ENCODE measurements at regions not wholly inside any gene's neighbourhood (a gene's known extent, or its start where the extent isn't known, plus 50 kb on each side); places are given as distances from the start of the nearest gene placed in this dataset.
"Not testable (repeated sequence)": the region's sequence is repeated elsewhere in the genome, so short reads cannot be mapped to it uniquely, and the experiment has no call there.

- no peak for DNase-seq (ENCODE audit: low read depth in 1 of 2, low spot score in 1 of 2)
These were observed 1705.6 kb upstream of the TMEFF2 start for GRCh38 chr2:193900292-193900691.

DNA sequence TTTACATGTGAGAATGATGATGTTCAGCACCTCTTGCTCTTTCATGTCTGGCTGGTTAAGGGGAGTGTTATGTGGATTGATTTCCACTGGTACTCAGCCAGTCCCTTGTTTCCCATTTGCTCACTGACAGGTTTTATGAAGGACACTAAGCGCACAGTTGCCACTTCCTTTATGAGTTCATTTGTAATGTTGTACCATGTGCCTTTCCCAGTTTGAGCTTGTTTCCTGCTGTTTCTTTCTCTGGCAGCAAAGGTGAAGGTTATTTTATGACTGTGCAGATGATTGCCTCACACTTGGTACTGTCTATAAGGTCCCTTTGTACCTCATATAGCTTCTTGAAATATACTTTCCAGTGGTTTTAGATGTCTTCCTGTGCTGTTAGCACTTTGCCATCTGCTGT is 1700.5 kb upstream of the TMEFF2 start:
- no peak for DNase-seq (ENCODE audit: low read depth in 1 of 2, low spot score in 1 of 2)

GRCh38 chr2:193894081-193894480 is 1699.3 kb upstream of the TMEFF2 start:
- no peak for DNase-seq (ENCODE audit: low read depth in 1 of 2, low spot score in 1 of 2)

GRCh38 chr2:193891023-193891422 is 1696.3 kb upstream of the TMEFF2 start:
- no peak for DNase-seq (ENCODE audit: low read depth in 1 of 2, low spot score in 1 of 2)

GRCh38 chr2:193885419-193885818 is 1690.7 kb upstream of the TMEFF2 start:
- DNase-seq (ENCODE audit: low read depth in 1 of 2, low spot score in 1 of 2) = no peak

- DNase-seq (ENCODE audit: low read depth in 1 of 2, low spot score in 1 of 2) = no peak
These were observed 1689.1 kb upstream of the TMEFF2 start for GRCh38 chr2:193883820-193884219.

GRCh38 chr2:193876980-193877379 is 1682.2 kb upstream of the TMEFF2 start:
- DNase-seq (ENCODE audit: low read depth in 1 of 2, low spot score in 1 of 2) = no peak

DNA sequence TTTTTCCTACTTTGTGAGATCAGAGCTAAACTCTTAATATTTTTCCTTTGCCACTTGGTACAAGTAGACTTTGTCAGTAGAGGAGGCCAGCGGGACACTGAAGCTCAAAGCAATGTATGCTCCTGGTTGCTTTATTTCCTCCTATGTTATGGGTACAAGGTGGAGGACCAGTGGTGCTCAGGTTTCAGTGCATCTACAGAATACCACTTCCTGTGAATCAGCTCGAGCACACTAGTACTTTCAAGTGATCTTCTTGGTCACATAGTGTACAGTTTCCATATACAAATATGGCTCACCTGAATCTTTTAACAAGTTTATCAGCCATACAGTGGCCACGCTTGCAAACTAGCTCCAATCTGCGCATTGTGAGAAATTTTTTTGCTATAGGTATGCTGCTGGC is 1674.8 kb upstream of the TMEFF2 start:
- no peak for DNase-seq (ENCODE audit: low read depth in 1 of 2, low spot score in 1 of 2)

DNA sequence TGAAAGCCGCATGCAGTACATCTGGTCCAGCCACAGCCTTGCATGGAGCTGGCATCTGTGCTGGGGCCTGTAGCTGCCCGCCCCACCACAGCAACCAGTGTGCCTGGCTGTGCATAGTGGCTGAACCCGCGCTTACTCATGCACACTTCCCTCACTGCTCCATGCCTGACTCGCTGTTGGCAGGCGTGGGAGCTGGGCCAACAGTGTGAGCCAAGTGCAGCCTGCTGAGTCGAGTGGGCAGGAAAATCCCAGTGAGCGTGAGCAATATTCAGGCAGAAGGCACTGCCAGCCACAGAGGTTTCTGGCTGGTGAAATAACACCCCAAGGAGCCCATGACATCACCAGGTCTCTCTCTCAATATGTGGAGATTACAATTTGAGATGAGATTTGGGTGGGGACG is 1674.1 kb upstream of the TMEFF2 start:
- no peak for DNase-seq (ENCODE audit: low read depth in 1 of 2, low spot score in 1 of 2)

- no peak for DNase-seq (ENCODE audit: low read depth in 1 of 2, low spot score in 1 of 2)
These were observed 1673.4 kb upstream of the TMEFF2 start for GRCh38 chr2:193868132-193868531.

DNA sequence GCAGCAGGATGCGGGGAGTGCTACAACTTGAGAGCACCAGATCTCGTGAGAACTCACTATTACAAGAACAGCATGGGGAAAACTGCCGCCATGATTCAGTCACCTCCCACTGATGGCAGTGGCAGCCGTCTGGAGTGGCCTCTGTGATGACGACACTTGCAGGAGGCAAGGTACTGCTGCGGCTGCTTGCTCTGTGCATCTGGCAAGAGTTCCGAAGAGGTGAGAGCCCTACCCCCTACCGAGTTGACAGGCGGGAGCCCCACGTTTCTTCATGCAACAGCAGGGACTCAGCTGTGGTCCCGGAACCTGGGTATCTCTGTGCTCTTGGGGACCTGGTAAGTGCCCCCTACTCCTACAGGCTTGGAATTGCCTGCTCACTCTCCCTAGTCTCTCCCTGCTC is 1672.7 kb upstream of the TMEFF2 start:
- no peak for DNase-seq (ENCODE audit: low read depth in 1 of 2, low spot score in 1 of 2)

DNA sequence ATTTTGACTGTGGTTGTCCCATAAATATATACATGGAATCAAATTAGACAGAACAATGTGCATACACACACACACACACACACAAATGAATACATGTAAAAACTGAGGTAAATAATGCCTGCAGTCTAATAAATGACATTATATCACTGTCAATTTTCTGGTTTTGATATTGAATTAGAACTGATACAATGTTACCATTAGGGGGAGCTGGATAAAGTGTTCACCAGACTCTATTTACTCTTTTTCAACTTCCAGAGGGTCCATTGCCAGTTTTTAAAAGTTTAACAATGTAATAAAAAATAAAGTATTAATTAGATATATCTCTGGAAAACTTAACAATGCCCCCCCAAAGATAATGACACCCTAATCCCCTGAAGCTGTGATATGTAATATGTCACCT is 1666.8 kb upstream of the TMEFF2 start:
- no peak for DNase-seq (ENCODE audit: low read depth in 1 of 2, low spot score in 1 of 2)

DNA sequence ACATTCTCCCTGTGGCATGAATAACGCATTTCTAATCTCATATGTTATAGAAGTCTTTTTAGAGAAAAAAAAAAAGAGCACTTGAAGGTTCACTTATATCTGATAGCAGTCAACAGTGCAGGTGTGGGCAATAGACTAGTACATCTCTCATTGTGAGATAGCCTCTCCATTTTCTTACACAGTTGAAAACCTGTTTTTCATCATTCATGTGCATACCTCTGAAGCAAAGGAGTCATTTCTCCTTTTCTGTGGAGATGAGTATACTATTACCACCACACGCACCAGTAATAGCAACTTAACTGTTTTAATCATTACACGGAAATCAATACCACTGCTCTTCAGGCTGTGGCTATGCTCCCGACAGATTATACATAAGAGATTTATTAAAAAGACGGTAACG is 1653.3 kb upstream of the TMEFF2 start:
- DNase-seq (ENCODE audit: low read depth in 1 of 2, low spot score in 1 of 2) = no peak

GRCh38 chr2:193847130-193847529 is 1652.4 kb upstream of the TMEFF2 start:
- no peak for DNase-seq (ENCODE audit: low read depth in 1 of 2, low spot score in 1 of 2)

DNA sequence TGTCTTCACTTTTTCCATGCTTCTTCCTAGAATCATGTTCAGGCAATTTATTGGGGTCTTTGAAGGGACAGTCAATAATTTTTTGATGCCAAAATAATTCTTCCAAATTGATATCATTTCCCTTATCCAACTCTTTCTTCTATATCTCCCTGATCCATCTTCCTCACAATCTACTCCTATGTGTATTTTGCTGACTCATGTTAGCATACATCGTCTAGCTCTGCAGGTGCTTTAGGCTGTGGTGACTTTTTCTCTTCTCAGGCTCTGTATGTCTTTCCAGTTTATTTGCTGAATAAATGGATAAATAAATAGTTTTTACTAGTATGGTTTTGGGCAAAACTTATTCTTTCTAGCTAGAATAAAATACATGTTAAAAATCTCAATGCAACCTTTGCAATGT is 1650.9 kb upstream of the TMEFF2 start:
- no peak for DNase-seq (ENCODE audit: low read depth in 1 of 2, low spot score in 1 of 2)

DNA sequence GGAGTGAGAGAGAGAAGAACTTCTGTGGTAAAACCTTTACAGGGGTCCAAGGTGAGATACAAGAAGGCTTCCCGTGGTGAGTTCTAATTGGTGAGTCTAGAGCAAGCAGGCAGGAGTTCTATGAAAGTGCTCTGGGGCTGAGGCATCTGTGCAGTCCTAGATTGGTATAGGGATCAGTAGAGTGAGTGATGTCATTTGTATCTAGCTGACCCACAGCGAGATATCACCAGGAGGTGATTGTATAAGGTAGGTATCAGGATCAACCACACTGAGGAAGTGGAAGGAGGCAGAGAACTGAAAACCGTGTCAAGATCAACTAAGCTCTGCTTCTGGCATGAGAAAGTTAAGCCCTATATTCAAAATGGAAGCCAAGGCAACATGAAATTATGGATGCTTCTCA is 1648.9 kb upstream of the TMEFF2 start:
- no peak for DNase-seq (ENCODE audit: low read depth in 1 of 2, low spot score in 1 of 2)

GRCh38 chr2:193841384-193842150 is 1646.8 kb upstream of the TMEFF2 start:
- DNase-seq (ENCODE audit: low read depth in 1 of 2, low spot score in 1 of 2) = no peak

GRCh38 chr2:193837111-193837738 is 1642.5 kb upstream of the TMEFF2 start:
- no peak for DNase-seq (ENCODE audit: low read depth in 1 of 2, low spot score in 1 of 2)

DNA sequence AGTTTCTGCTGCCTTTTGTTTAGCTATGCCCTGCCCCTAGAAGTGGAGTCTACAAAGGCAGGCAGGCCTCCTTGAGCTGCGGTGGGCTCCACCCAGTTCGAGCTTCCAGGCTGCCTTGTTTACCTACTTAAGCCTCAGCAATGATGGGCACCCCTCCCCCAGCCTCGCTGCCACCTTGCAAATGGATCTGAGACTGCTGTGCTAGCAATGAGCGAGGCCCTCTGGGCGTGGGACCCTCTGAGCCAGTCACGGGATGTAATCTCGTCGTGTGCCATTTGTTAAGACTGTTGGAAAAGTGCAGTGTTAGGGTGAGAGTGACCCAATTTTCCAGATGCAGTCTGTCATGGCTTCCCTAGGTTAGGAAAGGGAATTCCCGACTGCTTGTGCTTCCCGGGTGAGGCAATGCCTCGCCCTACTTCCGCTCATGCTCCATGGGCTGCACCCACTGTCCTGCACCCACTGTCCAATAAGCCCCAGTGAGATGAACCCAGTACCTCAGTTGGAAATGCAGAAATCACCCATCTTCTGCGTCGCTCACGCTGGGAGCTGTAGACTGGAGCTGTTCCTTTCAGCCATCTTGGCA is 1641.8 kb upstream of the TMEFF2 start:
- not testable (repeated sequence) for DNase-seq (ENCODE audit: low read depth in 1 of 2, low spot score in 1 of 2)

DNA sequence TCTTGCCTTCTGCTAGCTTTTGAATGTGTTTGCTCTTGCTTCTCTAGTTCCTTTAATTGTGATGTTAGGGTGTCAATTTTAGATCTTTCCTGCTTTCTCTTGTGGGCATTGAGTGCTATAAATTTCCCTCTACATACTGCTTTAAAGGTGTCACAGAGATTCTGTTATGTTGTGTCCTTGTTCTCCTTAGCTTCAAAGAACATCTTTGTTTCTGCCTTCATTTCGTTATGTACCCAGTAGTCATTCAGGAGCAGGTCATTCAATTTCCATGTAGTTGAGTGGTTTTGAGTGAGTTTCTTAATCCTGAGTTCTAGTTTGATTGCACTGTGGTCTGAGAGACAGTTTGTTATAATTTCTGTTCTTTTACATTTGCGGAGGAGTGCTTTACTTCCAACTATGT is 1639.2 kb upstream of the TMEFF2 start:
- DNase-seq (ENCODE audit: low read depth in 1 of 2, low spot score in 1 of 2) = not testable (repeated sequence)

DNA sequence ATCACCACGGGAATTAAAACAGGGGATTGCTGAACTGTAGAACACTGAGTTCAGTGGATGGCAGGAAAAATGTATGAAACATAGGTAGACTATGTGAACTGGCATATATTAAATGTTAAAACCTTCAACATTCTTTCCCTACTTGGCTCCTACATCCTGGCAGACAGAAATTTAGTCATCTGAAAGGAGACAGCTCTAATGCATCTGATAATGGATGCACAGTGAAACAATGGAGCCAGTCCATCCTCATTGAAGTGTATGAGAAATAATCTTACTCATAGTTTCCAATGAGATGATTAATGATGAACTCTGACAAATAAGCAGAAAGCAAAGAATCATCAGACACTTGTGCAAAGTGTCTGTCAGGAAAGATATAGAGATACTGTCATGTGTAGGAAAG is 1629.7 kb upstream of the TMEFF2 start:
- DNase-seq (ENCODE audit: low read depth in 1 of 2, low spot score in 1 of 2) = no peak

DNA sequence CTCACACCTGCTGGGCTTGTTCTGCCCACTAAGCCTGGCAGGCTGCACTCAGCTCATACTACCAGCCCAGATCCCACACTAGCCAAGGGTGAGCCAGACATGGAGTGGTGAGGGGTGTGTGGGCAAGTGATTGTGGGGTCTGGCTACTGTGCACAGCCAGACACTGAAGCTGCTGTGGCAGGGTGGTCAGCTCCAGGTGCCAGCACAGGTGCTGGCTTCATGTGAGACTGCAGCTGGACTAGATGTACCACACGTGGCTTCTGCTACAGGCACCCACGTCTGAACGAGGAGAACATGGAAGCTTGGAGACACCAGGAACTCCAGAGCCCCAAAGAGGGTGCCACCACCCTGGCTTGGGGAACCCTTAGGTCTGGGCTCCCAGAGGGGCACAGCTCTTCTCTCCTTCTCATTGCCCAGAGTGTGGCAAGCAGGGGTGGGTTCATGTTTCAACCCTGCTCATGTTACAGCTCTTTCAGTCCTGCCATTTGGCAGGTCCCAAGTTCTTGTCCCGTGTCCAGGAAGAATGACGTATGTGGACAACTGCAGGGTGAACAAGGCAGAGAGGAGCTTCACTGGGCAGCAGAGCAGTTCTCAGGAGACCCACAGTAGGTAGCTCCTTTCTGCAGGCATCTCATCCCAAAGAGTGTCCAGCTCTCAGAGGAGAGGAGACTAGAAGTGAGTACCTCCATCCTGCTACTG is 1624.2 kb upstream of the TMEFF2 start:
- DNase-seq (ENCODE audit: low read depth in 1 of 2, low spot score in 1 of 2) = no peak
